IPS-18a (cell line): ENCODE measurements at regions not wholly inside any gene's neighbourhood (a gene's known extent, or its start where the extent isn't known, plus 50 kb on each side); places are given as distances from the start of the nearest gene placed in this dataset.

Experiments
- H3K27ac ChIP-seq: one replicate; pipeline ENCODE4 v1.5.1; 2013; ENCODE audit warnings: low read length
- H3K27me3 ChIP-seq: one replicate; pipeline ENCODE4 v1.6.1; 2013; ENCODE audit warnings: mild to moderate bottlenecking, low read length; ENCODE audit not compliant: control insufficient read depth, insufficient read depth
- H3K36me3 ChIP-seq: one replicate; pipeline ENCODE4 v1.6.1; 2013; ENCODE audit warnings: low read depth, low read length; ENCODE audit not compliant: control insufficient read depth
- H3K4me1 ChIP-seq: one replicate; pipeline ENCODE4 v1.6.1; 2013; ENCODE audit warnings: low read depth, low read length; ENCODE audit not compliant: control insufficient read depth
- H3K4me3 ChIP-seq: one replicate; pipeline ENCODE4 v1.5.1; 2013; ENCODE audit warnings: low read length
- H3K9ac ChIP-seq: one replicate; pipeline ENCODE4 v1.6.1; 2013; ENCODE audit warnings: mild to moderate bottlenecking, low read length, moderate library complexity
- H3K9me3 ChIP-seq: one replicate; pipeline ENCODE4 v1.6.1; 2013; ENCODE audit warnings: low read depth, low read length; ENCODE audit not compliant: control insufficient read depth

- Histone ChIP-seq H3K4me1 (peaks cover 4% of the 10 kb centered on the region), H3K4me3 (no peak overlapping the region), H3K9me3 (no peaks in the 10 kb centered on the region), H3K9ac (no peak overlapping the region), H3K27ac (no peak overlapping the region), H3K27me3 (no peaks in the 10 kb centered on the region), H3K36me3 (no peaks in the 10 kb centered on the region)
Measured at GRCh38 chr2:83461135-83461534, 997.9 kb downstream of the SUCLG1 start.

GRCh38 chr2:83459456-83459855, 999.6 kb downstream of the SUCLG1 start:
- H3K9me3 ChIP-seq = no peaks in the 10 kb centered on the region
- no peak overlapping the region for H3K9ac ChIP-seq
- H3K4me1 ChIP-seq = no peaks in the 10 kb centered on the region
- no peak overlapping the region for H3K4me3 ChIP-seq
- H3K36me3 ChIP-seq = no peaks in the 10 kb centered on the region
- no peaks in the 10 kb centered on the region for H3K27me3 ChIP-seq
- H3K27ac ChIP-seq = no peak overlapping the region

GRCh38 chr2:83435989-83436388, 1023.1 kb downstream of the SUCLG1 start:
- Histone ChIP-seq H3K9ac (no peak overlapping the region), H3K4me1 (no peaks in the 10 kb centered on the region), H3K27me3 (no peaks in the 10 kb centered on the region), H3K36me3 (no peaks in the 10 kb centered on the region), H3K27ac (no peak overlapping the region), H3K4me3 (no peak overlapping the region), H3K9me3 (no peaks in the 10 kb centered on the region)

GRCh38 chr2:83420993-83421392, 1038.1 kb downstream of the SUCLG1 start:
- Histone ChIP-seq H3K36me3 (no peaks in the 10 kb centered on the region), H3K27me3 (no peaks in the 10 kb centered on the region)

GRCh38 chr2:83394134-83394904, 1064.8 kb downstream of the SUCLG1 start:
- Histone ChIP-seq H3K36me3 (no peaks in the 10 kb centered on the region), H3K27ac (no peak overlapping the region), H3K4me1 (no peaks in the 10 kb centered on the region), H3K9ac (no peak overlapping the region), H3K4me3 (no peak overlapping the region), H3K9me3 (no peaks in the 10 kb centered on the region), H3K27me3 (no peaks in the 10 kb centered on the region)

More at GRCh38 chr2:83420993-83421392, 1038.1 kb downstream of the SUCLG1 start:
- Histone ChIP-seq H3K4me3 (no peak overlapping the region), H3K9me3 (no peaks in the 10 kb centered on the region), H3K9ac (no peak overlapping the region), H3K4me1 (no peaks in the 10 kb centered on the region), H3K27ac (no peak overlapping the region)

- no peaks in the 10 kb centered on the region for H3K9me3 ChIP-seq
- H3K36me3 ChIP-seq = no peaks in the 10 kb centered on the region
- no peak overlapping the region for H3K27ac ChIP-seq
- H3K9ac ChIP-seq = no peak overlapping the region
- no peaks in the 10 kb centered on the region for H3K27me3 ChIP-seq
- no peak overlapping the region for H3K4me3 ChIP-seq
- peaks cover 6% of the 10 kb centered on the region for H3K4me1 ChIP-seq
Measured at GRCh38 chr2:83388804-83389203, 1070.3 kb downstream of the SUCLG1 start.

GRCh38 chr2:83386549-83386948, 1072.5 kb downstream of the SUCLG1 start:
- Histone ChIP-seq H3K27ac (no peak overlapping the region), H3K27me3 (no peaks in the 10 kb centered on the region), H3K36me3 (no peaks in the 10 kb centered on the region), H3K9ac (no peak overlapping the region), H3K4me3 (no peak overlapping the region), H3K4me1 (peaks cover 6% of the 10 kb centered on the region), H3K9me3 (no peaks in the 10 kb centered on the region)

- H3K27me3 ChIP-seq = no peaks in the 10 kb centered on the region
- no peak overlapping the region for H3K27ac ChIP-seq
Measured at GRCh38 chr2:83378921-83379320, 1080.2 kb downstream of the SUCLG1 start.

GRCh38 chr2:83376731-83377130, 1082.3 kb downstream of the SUCLG1 start:
- no peak overlapping the region for H3K27ac ChIP-seq
- H3K9ac ChIP-seq = no peak overlapping the region
- H3K36me3 ChIP-seq = no peaks in the 10 kb centered on the region
- no peak overlapping the region for H3K4me3 ChIP-seq
- no peaks in the 10 kb centered on the region for H3K27me3 ChIP-seq
- peaks cover 10% of the 10 kb centered on the region for H3K9me3 ChIP-seq
- no peaks in the 10 kb centered on the region for H3K4me1 ChIP-seq

More at GRCh38 chr2:83378921-83379320, 1080.2 kb downstream of the SUCLG1 start:
- Histone ChIP-seq H3K36me3 (no peaks in the 10 kb centered on the region), H3K4me3 (no peak overlapping the region), H3K9ac (no peak overlapping the region), H3K9me3 (peaks cover 10% of the 10 kb centered on the region), H3K4me1 (no peaks in the 10 kb centered on the region)

GRCh38 chr2:83370419-83370762, 1088.7 kb downstream of the SUCLG1 start:
- Histone ChIP-seq H3K27ac (no peak overlapping the region), H3K4me1 (no peaks in the 10 kb centered on the region), H3K36me3 (no peaks in the 10 kb centered on the region), H3K4me3 (no peak overlapping the region), H3K9me3 (peaks cover 3% of the 10 kb centered on the region), H3K9ac (no peak overlapping the region), H3K27me3 (no peaks in the 10 kb centered on the region)

- Histone ChIP-seq H3K27me3 (no peaks in the 10 kb centered on the region), H3K4me3 (no peak overlapping the region), H3K9me3 (peaks cover 3% of the 10 kb centered on the region), H3K9ac (no peak overlapping the region), H3K4me1 (no peaks in the 10 kb centered on the region), H3K36me3 (no peaks in the 10 kb centered on the region), H3K27ac (no peak overlapping the region)
Measured at GRCh38 chr2:83369601-83370418, 1089.3 kb downstream of the SUCLG1 start.
